Ovary (tissue), 3 donors: ENCODE measurements at regions not wholly inside any gene's neighbourhood (a gene's known extent, or its start where the extent isn't known, plus 50 kb on each side); places are given as distances from the start of the nearest gene placed in this dataset.

Source experiments
- EP300 ChIP-seq: sonication (generic); formaldehyde crosslinking; IDR thresholded peaks from one replicate; pipeline ENCODE4 v1.6.1; 2017; ENCODE audit warnings: antibody characterized with exemption
- TF ChIP-seq, protein P1 (sequence below), 3 donors: fragments of 450-650 bp in 2 of 3; fragments of 200-600 bp in 1 of 3; IDR thresholded peaks; one replicate each; pipeline versions ENCODE4 v1.5.1 to v1.8.0; 2016 to 2022; ENCODE audit warnings: antibody characterized with exemption in 3 of 3, mild to moderate bottlenecking in 1 of 3
- donor health status: DM: no; HTN: no; CAD: no.

DNA sequence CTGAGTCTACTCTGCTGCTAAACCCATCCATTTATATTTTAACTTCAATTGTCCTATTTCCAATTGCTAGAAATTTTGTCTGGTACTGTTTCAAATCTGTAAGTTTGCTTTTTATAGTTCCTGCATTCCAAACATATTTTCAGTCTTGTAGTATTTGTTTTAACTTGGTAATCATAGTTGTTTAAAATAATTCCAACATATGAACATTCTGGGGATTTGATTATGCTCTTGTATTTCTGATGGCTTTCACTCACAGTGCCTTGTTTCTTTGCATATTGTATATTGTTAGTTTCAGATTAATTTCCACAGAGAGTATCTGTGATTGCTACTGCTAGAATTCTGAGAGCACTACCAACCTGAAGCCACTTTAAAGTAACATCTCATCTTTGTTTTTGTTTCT lies 202.4 kb downstream of the ETAA1 start:
- TF ChIP-seq, protein P1, sequence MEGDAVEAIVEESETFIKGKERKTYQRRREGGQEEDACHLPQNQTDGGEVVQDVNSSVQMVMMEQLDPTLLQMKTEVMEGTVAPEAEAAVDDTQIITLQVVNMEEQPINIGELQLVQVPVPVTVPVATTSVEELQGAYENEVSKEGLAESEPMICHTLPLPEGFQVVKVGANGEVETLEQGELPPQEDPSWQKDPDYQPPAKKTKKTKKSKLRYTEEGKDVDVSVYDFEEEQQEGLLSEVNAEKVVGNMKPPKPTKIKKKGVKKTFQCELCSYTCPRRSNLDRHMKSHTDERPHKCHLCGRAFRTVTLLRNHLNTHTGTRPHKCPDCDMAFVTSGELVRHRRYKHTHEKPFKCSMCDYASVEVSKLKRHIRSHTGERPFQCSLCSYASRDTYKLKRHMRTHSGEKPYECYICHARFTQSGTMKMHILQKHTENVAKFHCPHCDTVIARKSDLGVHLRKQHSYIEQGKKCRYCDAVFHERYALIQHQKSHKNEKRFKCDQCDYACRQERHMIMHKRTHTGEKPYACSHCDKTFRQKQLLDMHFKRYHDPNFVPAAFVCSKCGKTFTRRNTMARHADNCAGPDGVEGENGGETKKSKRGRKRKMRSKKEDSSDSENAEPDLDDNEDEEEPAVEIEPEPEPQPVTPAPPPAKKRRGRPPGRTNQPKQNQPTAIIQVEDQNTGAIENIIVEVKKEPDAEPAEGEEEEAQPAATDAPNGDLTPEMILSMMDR (IDR thresholded peaks at IDR 0.05): no peak
- no peak for TF ChIP-seq EP300
